HG03060 (cell line): ENCODE measurements at regions not wholly inside any gene's neighbourhood (a gene's known extent, or its start where the extent isn't known, plus 50 kb on each side); places are given as distances from the start of the nearest gene placed in this dataset.
"Not testable (repeated sequence)": the region's sequence is repeated elsewhere in the genome, so short reads cannot be mapped to it uniquely, and the experiment has no call there.

Source experiments
- ATAC-seq: cut with Tn5 transposase; IDR thresholded peaks from one replicate; pipeline ENCODE4 v1.9.1; 2021; ENCODE audit warnings: low read depth, moderate number of reproducible peaks; ENCODE audit not compliant: unreplicated experiment

DNA sequence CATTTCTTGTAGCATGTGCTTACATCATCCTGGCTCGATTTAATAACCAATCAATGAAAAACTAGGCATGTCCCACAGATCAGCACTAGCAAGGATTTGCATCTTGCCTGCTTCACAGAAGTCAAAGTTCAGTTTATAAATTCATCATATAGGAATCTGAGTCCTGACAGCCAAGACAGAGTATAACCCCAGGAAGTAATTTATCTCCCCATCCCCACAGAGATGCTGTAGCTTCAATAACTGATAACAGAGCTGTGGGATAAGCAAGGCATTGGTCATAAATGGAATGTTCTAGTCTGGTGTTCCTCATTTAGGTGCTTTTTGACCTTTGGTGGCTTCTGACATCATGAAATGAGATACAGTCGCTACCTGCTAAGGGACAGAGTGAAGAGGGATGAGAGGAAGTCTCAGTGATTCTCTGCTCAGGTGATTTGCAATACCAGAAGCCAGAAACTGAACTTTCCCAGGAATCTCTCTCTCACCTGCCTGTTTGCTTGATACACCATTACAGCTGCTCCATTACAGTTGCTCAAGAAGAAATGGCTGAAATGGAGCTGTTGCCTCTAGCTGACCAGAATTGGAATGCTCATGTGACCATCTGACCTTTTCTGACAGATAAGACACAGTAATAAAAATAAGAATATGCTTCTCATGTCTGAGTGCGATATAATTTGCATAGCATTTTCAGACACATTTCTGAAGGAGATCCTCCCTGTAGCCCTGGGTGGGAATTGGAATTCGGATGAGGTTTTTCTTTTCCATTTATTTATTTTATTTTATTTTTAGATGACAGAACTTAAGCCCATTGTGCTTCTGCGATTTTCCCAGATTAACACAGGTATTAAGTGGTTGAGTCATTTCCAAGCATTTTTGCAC, 217.1 kb upstream of the KCNMB2 start:
- no peak for ATAC-seq

DNA sequence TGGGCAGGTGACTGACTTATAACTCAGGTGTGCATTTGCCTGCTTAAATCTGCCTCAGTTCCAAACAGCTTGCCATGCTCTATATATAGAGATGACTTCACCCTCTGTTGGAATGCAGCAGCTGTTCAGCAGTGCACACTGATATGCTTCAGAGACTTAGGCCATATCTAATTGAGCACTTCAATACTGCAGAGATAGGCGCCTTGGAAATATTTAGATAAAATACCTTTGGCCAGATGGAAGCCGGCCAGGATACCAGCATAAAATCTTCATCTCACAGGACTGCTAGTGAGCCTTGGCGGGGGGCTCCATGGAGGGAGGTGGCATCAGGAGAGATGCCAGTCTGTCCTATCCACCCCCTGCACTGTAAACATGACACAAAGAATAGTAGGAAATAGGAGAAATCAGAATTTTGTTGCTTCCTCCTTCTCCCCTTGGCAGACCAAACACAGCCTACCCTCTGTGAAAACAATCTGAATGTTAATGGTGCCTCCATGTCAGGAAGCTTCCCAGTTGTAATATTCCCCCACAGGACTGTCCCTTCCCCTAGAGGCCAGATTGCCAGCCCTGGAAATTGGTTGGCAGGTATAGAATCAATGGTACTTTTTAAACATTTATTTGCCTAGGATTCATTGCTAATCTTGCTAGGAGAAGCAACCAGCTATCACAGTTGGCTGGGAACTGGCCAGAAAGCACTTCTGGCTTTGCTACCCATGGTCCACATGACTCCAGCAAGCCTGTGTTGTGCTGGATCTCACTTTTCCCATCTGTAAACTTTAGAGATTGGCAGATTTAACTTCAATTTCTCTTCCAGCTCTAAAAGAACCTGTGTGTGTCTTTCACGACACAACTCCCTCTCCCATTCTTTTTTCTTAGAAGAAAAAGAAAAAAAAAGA, 215.5 kb upstream of the KCNMB2 start:
- ATAC-seq: no peak

DNA sequence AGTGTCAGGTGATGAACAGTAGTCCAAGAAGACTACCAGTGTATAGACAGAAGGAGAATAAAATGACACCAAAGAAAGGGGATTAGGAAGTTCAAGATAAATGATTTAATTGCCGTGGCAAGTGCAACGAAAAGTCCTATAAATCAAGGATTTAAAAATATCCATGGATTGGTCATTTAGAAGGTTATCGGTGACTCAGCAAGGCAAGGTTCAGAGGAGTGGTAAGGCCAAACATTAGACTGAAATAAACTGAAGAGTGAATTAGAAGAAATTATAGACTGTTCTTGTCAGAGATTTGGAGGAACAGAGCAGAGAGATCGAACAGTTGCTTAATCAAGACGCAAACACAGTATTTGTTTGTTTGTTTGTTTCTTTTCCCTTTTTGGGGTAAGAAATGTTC, 211.9 kb upstream of the KCNMB2 start:
- no peak for ATAC-seq

DNA sequence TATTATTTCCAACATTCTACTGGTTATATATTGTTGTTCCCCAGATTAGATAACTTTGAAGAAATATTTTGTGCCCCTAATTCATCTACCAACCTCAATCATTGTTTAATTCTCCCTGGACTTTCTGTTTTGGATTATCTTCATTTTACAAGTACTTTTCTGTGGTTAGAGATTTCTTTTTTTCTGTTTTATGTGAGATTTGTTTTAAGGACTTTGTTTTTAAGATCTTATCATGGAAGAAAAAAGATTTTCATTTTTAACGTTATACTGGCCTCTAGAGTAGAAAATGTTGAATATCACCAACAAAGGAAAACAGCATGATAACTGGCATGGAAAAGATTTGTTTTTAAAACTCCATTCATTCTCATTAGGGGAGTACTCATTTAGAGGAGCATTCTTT, 210.9 kb upstream of the KCNMB2 start:
- ATAC-seq: no peak

DNA sequence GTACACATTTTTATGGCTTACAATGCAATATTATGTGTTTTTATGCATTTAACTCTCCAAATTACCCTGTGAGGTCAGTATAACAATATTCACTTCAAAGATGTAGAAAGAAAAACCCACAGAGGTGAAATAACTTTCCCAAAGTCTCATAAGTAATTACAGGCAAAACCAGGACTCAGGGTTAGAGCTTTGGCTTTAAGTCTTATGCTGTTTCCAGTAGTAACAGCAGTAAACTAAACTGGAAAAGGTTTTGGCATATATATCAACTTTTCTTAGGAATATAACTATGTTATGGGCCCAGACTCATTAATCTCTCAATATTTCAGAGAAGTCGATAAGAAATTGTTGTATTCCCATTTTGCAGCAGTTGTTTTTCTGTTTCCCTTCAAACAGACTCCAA, 206.3 kb upstream of the KCNMB2 start:
- ATAC-seq: no peak

DNA sequence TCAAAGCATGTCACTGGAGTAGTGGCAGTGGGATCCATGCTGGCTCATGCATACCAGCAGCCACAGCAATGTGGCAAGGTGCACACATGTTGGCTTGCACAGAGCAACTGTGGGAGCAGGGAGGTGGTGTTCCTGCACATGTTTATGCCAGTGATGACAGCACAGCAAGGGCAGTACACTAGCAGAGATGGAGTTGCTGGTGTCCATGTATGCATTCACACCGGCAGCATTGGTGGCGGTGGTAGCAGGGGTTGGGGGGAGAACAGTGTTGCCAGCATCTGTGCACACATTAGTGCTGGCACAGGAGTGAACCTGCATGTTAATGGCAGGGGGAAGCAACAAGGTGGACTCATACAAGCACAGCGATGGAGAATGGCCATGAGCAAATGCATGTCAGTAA, 202.0 kb upstream of the KCNMB2 start:
- ATAC-seq: no peak

DNA sequence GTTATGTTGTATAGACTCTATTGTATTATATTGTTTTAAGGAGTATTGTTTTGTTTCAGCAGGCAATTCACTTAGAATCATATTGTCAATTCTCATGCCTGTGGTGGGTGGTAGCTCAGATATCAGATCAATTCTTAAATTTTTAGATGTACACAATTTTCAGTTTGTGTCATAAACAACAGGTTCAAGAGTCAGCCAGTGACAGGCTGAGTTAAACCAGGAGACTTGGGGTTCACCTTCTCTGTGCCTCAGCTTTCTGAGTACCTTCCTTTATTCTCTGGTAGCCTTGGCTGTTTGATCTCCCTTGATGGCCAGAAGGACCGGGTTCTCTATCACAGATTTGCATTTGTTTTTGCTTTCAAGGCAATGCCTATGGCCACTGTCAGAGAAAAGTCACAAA, 199.9 kb upstream of the KCNMB2 start:
- ATAC-seq: no peak

DNA sequence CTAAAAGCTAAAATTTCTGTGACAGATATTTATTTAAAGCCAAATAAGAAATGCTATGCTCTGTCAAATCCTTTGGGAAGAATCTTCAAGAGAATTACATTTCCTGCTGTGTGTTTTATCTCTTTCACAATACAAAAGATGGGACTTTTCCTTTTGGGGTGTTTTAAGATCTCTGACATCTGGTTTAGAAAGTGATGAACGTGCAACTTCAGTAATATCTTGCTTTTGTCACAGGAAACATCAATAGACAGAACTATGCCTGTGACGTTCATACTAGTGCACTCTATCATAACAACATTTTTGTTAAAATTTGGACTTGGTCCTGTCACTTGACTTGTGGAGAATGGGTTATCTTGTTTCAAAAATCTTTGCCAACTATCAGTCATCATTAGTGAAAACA, 195.7 kb upstream of the KCNMB2 start:
- no peak for ATAC-seq

DNA sequence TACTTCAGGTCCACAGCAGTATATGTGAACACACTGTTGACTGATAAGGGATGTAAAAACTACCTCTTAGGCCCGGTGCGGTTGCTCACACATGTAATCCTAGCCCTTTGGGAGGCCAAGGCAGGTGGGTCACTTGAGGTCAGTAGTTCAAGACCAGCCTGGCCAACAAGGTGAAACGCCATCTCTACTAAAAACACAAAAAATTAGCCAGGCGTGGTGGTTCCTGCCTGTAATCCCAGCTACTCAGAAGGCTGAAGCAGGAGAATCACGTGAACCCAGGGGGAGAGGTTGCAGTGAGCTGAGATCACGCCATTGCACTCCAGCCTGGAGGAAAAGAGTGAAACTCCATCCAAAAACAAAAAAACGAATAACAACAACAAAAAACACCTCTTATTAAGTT, 194.6 kb upstream of the KCNMB2 start:
- no peak for ATAC-seq

DNA sequence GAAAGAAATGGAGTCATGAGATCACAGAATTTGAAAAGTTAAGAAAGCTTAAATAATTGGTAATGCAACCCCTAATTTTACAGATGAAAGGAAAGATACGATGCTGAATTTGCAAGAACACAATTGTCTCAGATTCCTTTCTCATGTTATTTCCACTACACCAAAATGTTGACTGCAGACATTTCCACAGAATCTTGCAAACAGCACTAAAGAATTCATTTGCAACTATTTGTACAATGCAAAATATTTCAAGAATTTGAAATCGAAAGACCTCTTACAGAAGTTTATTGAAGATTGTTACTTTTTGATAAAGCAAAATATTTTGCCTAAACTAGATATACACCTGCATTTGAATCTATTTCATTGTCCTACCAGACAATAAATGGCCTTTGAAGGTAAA, 194.1 kb upstream of the KCNMB2 start:
- ATAC-seq: no peak

DNA sequence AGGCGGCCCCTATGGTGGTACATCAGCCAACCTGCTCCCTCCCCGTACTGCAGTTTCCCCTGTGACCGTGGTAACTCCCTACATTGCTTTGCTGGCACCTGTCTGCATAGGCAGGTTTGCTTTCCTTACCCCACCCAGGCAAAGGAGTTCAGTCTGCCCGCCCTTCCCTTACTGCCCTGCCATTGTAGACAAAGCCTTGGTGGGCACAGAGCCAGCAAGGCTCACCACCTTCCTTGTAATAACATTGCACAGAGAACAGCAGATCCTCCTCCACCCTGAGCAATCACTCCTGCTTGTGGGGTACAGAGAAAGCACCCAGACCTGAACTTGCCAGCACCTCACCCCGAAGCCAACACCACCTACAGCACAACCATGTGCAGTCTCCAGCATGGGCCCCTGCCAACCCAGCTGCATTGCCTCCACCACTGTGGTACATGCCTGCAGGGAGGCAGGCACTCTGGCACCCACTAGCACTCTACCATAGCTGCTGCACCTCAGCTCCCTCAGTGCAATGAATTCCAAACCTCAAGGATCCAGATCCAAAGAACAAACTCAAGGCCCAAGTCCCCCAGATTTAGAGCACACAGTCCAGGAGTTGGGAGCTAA, 192.7 kb upstream of the KCNMB2 start:
- ATAC-seq: no peak

DNA sequence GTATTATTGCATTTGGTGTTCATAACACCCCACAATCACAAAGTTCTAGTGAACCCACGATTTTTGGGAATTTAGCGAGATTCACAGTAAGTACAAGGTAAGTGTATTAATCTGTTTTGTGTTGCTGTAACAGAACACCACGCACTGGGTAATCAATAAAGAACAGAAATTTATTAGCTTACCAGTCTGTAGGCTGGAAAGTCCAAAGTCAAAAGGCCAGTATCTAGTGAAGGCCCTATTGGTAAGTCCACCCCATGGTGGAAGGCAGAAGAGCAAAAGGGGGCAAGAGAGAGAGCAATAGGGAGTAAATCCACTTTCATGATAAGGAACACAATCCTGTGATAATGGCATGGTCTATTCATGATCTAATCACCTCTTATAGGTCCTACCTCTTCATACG, 190.3 kb upstream of the KCNMB2 start:
- no peak for ATAC-seq

DNA sequence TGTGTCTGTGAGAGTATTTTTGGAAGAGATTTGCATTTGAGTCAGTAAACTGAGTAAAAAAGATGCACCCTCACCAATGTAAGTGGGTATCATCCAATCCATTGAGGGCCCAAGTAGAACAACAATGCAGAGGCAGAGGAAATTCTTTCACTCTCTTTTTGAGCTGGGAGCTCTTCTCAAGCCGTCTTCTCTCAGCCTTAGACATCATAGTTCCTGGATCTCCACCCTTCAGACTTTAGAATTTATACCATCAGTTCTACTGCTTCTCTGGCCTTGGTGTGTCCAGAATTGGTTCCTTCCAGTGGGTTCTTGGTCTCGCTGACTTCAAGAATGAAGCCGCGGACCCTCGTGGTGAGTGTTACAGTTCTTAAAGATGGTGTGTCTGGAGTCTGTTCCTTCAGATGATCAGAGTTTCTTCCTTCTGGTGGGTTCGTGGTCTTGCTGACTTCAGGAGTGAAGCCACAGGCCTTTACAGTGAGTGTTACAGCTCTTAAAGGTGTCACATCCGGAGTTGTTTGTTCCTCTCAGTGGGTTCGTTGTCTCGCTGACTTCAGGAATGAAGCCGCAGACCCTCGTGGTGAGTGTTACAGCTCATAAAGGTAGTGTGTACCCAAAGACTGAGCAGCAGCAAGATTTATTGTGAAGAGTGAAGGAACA, 187.5 kb upstream of the KCNMB2 start:
- ATAC-seq: not testable (repeated sequence)

DNA sequence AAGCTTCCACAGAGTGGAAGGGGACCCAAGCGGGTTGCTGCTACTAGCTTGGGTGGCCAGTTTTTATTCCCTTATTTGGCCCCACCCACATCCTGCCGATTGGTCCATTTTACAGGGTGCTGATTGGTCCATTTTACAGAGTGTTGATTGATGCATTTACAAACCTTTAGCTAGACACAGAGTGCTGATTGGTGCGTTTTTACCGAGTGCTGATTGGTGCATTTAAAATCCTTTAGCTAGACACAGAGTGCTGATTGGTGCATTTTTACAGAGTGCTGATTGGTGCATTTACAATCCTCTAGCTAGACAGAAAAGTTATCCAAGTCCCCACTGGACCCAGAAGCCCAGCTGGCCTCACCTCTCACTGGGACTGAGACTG, 187.0 kb upstream of the KCNMB2 start:
- not testable (repeated sequence) for ATAC-seq

DNA sequence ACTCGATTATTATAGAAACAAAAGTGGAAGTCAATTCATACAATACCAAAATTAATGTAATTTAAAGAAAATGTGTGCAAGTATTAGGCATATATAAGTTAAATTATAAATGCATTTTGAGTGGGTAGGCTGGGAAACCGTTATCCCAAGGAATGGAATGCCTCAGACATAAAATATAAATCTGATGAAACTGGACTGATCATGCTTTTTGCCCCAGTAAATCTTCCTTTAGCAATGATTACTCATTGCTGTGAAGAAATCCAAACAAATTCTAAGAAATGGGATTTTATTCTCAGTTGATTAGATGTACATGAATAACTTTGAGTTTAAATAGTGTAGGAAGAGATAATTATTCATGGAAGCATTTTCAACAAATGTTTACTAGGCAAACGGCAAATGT, 185.5 kb upstream of the KCNMB2 start:
- no peak for ATAC-seq

DNA sequence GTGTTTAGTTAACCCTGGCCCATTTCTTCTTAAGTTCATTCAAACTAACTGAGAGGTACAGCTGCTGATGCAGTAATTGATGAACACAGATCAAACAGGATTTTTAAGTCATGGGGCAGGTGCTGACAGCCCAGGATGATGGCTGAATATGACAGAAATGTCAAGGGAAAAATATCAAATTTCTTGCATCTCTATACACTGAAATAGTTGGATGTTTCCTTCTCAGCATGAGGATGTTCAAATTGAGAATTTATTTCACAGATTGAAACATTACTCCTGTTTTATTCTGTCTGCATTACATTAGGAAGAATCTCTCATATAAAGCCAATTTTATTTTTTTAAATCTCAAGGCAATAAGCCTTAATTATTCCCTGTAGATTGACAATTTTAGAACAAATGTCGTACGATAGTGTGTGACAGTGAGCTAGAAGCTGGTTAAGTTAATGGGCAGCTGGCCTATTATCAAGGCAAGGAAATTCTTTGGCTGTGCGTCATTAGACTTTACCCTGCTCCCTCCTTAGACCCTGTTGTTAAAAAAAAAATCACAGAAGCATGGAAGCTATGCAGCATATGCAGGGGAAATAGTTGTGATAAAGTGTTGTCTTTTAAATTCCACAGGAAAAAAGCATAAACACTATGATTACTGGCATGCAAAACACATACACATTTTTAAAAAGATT, 183.8 kb upstream of the KCNMB2 start:
- ATAC-seq: no peak

DNA sequence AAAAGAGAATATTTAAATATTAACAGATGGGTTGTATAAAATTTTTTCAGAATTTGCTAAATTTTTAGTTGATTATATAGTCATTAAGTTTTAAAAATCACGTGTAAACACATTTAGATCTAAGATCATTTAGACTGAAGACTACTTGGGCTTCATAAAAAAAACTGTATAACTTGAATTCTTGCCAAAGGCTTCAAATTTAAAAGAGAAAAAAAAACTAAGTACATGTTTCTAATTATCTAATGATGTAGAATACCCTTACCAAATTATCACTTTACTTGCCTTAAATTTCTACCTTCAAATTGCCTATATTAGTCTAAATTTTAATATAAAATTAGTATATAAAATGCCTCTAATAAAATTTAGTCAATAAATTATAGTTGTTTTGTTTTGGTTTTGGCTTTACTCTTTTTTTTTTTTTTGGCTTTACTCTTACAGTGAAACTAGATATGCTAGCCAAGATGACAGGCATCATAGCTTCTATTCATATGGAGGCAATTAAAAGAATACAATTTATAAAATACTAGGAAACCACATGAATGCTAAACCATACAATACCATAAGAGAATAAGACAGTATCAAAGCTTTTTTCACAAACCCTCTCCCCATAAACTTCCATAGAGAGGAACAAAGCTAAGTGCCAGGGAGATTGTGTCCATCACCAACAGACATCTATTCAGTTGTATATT, 183.1 kb upstream of the KCNMB2 start:
- ATAC-seq: no peak

DNA sequence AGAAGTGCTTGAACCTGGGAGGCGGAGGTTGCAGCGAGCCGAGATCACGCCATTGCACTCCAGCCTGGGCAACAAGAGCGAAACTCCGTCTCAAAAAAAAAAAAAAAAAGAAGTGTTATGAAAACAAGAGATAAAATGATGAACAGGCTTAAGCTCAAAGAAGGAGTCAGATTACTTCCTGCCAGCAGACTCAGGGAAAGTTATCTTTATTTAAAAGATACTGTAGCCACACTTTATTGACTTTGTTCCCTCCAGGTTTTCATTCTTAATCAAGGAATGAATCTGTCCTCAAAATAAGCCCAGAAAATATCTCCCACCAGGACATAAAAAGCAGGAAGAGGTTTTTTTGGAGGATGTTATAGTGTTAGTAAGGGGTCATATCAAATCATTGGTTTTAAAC, 176.5 kb upstream of the KCNMB2 start:
- ATAC-seq: no peak

DNA sequence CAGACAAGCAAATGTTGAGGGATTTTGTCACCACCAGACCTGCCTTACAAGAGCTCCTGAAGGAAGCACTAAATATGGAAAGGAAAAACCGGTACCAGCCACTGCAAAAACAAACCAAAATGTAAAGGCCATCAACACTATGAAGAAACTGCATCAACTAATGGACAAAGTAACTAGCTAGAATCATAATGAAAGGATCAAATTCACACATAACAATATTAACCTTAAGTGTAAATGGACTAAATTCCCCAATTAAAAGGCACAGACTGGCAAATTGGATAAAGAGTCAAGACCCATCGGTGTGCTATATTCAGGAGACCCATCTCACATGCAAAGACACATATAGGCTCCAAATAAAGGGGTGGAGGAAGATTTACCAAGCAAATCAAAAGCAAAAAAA, 173.2 kb upstream of the KCNMB2 start:
- not testable (repeated sequence) for ATAC-seq
